Superior temporal gyrus (tissue), 1 donor: ENCODE measurements at regions not wholly inside any gene's neighbourhood (a gene's known extent, or its start where the extent isn't known, plus 50 kb on each side); places are given as distances from the start of the nearest gene placed in this dataset.

Experiments used
- DNase-seq: peaks from one replicate; pipeline ENCODE4 v3.0.0-alpha.2; 2016; ENCODE audit errors: extremely low spot score

DNA sequence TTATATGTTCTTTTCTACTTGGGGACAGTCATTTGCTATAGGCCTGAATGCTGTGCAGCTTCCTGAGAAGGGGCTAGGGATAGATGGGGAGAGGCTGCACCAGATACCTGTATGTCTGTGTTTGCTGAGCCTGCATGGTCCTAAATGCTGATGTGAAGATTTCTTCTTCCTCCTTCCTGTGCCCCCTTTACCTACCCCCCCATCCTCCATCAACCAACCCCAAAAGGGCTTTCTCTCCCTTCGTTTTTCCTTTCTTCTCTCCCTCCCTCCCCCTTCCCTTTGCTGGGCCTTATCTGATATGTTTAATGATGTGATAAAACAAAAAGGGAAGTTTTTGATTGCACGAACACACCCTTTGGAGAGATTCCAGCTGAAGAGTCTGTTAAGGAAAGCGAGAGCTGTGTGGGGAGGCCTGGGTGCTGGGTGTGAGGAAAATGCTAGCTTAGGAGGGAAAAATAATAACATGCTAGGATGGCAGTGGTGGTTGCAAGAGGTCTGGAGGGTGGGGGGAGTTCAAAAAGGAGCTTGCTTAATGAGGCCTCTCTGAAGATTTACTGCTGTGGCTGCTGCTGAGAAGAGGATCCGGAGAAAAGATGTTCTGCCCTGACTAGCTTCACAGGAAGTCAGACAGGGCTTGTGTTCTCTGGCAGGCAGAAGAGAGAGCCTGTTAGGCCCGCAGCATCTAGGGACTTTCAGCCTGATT is 101.8 kb downstream of the SAMD9 start:
- no peak for DNase-seq

- DNase-seq = no peak
Measured at GRCh38 chr7:93015101-93015778, 102.5 kb downstream of the SAMD9 start.

- DNase-seq = no peak
Measured at GRCh38 chr7:93014410-93014809, 103.4 kb downstream of the SAMD9 start.

DNA sequence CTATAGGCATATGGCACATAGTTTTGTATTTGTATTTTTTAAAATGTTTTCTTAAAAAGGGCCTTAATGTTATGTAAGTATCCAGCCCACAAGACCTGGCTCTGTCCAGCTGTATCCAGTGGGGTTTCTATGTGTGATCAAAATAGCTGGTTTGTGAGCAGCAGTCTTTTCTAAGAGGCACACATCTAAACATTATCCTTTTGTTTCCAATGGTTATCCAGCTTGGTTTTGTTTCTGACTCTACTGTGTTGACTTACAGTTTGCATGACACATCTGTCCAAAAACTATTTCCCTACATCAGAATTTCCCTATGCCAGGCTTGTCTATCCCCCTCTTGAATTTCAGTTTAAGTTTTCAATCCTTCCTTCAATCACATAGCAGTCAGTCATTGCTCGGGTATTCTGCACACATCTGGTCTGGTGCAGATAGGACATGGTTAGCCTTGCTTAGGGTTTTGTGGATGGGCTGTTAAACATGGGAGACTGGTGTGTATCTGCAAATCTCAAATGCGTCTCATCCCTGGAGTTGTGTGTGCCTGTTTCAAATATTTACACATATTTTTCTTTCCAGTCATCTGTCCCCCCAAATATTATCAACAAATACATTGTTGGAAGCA is 104.2 kb downstream of the SAMD9 start:
- DNase-seq = no peak

DNA sequence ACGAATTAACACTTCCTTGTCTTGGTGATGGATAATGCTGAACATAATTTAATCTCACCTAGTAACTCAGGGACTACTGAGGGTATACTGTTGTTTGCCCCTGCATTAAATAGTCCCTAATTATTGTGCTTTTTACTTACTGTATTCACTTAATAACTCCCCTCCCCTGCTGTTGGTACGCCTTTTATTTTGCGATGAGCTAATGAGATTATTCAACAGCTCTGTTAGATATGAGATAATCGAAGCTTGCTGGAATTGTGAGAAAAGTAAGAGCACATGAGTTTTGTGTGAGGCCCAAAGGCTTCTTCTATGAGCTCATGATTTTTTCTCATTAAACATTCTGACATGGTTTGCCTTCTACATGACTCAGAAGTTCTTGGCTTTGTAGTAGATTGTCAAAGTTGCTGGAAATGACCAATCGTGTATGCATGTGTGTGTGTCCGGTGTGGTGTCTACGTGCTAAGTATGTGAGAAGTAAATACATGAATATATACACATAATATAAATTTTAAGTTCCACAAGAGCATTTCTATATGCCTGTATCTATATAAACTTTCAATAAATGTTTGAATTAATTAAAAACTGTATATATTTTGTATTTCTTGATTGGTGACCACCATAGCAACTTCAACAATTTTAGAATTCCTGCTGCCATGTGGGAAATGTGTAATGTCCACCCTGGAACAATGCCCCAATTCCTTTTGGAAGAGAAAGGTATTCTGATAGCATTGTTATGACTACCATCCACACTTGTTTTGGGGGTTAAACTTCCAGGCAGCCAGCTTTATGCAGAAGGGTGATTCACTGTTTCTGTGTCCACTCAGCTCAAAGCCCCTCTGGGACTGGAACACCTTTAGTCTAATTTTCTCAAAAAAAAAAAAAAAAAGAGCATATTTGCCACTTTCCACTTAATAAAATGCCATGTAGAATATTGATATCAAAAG is 106.2 kb downstream of the SAMD9 start:
- no peak for DNase-seq

DNA sequence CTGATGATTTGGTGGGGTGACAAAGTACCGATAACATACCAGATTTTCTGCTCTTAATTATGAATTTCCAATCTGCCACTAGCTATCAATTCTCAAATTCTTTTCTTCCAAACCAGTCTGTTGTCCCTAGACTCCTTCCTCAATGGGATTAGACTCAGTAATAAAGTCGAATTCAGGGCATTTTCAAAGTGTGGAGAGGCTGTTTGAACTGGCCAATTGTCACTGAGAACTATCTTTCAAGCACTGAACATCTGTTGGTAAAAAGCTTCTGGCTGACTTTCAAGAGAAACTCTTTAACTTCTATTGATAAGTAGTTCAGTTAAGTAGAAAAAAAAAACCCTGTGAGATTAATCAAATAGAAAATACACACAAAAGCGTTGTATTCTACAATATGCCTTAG is 108.9 kb downstream of the SAMD9 start:
- DNase-seq = no peak

DNA sequence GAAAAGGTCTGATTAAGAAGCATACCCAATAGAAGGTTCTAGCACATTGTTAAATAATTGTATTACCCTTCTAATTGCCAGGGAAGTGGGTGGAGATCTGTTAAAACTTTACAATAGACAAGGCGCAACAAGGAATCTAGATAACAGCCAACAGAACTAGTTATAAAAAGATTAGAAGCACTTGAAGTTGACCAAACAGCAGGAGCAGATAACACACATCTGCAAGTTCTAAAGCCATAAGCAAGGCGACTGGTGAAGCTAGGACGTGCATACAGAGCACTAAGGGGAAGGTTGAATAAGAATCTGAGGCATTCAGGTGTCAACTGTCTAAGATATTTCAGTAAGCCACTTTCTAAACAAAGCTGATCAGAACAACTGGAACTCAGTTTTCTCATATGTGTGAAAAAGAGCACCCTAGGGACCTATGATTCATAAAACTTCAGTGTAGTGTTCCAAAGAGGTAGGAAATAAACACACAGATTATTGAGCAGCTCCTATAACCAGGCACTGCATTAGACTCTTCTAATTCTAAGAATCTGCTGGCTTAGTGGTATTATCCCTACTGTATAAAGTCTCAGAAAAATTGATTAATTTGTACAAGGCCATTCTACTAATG is 111.2 kb downstream of the SAMD9 start:
- no peak for DNase-seq

DNA sequence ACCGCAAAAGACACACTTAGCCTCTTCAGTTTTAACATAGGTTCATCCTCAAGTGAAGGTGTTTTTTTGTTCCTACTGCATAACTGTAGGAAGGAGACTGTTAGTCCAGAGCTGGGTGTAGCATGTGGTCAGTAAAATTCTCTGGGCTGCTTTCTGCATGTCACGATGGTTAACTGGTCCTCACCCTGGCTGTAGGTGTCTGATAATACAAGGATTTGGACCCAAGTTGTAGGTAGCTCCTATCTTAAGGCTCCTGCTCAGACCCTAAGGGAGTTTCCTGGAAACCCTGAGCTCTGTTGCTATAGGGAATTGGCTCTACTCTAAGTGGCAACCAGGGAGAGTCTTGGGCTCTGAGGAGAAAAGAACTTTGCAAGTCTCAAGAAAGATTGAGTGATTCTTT is 112.9 kb downstream of the SAMD9 start:
- no peak for DNase-seq

DNA sequence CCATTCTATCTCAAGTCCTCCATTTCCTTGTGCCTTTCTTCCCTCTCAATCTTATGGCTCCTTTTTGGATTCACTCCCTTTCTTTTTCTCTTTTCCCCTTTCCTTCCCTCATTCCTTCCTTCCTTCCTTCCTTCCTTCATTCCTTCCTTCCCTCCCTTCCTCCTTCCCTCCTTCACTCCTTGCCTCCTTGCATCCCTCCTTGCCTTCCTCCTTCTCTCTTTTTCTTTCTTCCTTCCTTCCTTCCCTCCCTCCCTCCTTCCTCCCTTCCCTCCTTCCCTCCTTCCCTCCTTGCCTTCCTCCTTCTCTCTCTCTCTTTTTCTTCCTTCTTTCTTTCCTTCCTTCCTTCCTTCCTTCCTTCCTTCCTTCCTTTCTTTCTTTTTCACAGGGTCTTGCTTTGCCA is 120.1 kb downstream of the SAMD9 start:
- DNase-seq = no peak

- no peak for DNase-seq
Measured at GRCh38 chr7:92997152-92997551, 120.6 kb downstream of the SAMD9 start.

DNA sequence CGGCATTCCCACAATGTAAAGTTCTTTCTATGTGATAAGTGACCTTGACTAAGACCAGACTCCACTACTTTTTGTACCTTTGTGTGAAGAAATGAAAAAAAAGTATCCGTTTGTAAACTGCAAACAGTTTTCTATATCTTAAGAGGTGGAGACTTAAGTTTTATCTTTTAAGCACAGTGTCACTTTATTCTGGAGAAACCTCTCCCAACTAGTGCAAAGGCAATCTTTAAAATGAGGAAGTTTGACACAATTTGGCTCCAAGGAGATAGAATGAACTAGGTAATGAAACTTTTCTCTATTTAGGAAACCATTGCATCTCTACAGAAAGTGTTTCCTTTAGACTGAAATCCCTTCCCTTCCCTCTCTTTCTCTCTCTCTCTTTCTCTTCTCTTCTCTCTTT is 122.9 kb downstream of the SAMD9 start:
- no peak for DNase-seq

GRCh38 chr7:92992932-92993331 is 124.8 kb downstream of the SAMD9 start:
- DNase-seq = no peak

GRCh38 chr7:92992483-92992882 is 125.3 kb downstream of the SAMD9 start:
- no peak for DNase-seq

DNA sequence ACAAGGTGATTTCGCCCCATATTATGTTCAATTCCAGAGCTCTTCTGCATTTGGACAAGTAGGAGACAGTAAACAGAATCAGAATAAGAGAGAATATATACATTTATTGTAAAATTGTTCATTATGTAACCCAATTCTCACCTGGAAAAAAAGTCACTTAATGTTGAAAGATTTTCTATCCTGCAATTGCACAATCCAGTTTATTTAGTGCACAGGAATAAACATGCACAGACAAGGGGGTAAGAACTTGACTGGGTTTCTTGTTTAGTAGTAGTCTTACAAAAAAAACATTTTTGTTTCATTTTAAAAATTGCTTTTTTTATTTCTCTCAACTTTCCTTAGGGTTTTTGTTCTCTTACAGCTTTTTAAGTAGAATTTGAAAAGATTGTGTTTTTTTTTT is 126.6 kb downstream of the SAMD9 start:
- no peak for DNase-seq

GRCh38 chr7:92988941-92989545 is 128.7 kb downstream of the SAMD9 start:
- no peak for DNase-seq

DNA sequence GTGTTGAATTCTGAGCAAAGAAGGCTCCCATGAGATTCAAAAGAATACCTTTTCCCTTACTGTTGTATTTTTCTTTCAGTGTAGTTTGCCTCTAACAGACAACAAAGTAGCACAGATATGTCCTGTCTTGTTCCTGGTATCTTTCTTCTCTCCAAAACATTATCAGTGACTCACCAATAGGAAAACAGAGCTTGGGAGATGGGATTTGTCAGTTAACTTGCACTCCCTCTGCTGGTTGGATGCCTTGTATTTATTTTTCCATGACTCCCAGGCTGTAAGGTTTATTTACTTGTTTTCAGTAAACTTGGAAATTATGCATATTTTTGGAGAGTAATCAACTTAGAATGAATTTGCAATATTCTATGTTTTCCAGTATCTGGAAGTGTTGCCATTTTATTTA is 129.7 kb downstream of the SAMD9 start:
- DNase-seq = peak; percentile 42

GRCh38 chr7:92987538-92987937 is 130.2 kb downstream of the SAMD9 start:
- DNase-seq = no peak

GRCh38 chr7:92987095-92987494 is 130.7 kb downstream of the SAMD9 start:
- DNase-seq = no peak

GRCh38 chr7:92982928-92983327 is 134.9 kb downstream of the SAMD9 start:
- DNase-seq = no peak

GRCh38 chr7:92976931-92977330 is 140.6 kb upstream of the CDK6 start:
- no peak for DNase-seq

DNA sequence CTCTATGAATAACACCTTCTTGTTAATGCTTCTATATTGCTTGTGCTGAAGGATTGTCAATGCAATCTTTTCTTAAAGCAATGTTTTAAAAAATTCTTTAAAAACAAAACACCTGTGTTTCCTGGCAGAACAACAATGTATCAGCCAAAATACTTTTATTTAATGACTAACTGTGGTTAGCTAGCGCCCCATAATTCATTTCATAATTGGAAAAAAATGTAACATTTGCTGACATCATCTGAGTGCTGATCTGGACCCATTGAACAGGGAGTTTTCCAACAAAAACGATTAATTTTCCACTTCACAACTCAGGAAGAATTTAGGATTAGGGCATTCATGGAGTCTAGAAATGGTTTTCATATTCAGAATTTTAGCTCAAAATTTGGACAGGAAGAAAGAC is 137.6 kb upstream of the CDK6 start:
- DNase-seq = no peak
